GM12875 (cell line): ENCODE measurements at regions not wholly inside any gene's neighbourhood (a gene's known extent, or its start where the extent isn't known, plus 50 kb on each side); places are given as distances from the start of the nearest gene placed in this dataset.
"Not testable (repeated sequence)": the region's sequence is repeated elsewhere in the genome, so short reads cannot be mapped to it uniquely, and the experiment has no call there.

Experiments used
- H3K4me3 ChIP-seq: one replicate; pipeline ENCODE4 v1.5.1; 2011; ENCODE audit warnings: low read depth, low read length, control low read depth
- CTCF ChIP-seq: IDR thresholded peaks from 2 replicates; pipeline ENCODE4 v1.5.1; 2011; ENCODE audit warnings: low read depth, mild to moderate bottlenecking, control low read depth, inconsistent platforms, low read length, moderate library complexity, borderline replicate concordance; ENCODE audit not compliant: insufficient read depth

DNA sequence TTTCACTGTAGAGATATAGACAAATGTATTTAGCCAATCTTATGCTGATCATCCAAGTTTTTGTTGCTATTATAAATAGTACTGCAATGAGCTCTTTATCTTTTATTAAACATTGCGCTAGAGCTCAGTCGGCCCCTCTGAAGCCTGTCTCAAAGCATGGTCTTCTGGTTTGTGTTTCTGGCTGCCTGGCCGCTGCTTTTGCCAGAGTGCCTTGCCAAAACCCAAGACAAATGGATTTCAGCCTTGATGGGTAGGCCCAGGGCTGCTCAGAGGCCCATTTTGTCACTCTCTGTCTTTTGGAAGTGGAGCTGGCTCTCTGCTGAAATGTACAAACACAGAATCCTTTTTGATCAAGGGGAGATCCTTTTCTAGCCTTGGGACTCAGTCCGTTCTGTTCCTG, 102.9 kb upstream of the KCNG1 start:
- no peak overlapping the region for H3K4me3 ChIP-seq
- TF ChIP-seq CTCF = no peak

GRCh38 chr20:51125105-51125504, 102.2 kb upstream of the KCNG1 start:
- no peak overlapping the region for H3K4me3 ChIP-seq
- no peak for TF ChIP-seq CTCF

GRCh38 chr20:51123887-51124286, 101.0 kb upstream of the KCNG1 start:
- H3K4me3 ChIP-seq = not testable (repeated sequence)

DNA sequence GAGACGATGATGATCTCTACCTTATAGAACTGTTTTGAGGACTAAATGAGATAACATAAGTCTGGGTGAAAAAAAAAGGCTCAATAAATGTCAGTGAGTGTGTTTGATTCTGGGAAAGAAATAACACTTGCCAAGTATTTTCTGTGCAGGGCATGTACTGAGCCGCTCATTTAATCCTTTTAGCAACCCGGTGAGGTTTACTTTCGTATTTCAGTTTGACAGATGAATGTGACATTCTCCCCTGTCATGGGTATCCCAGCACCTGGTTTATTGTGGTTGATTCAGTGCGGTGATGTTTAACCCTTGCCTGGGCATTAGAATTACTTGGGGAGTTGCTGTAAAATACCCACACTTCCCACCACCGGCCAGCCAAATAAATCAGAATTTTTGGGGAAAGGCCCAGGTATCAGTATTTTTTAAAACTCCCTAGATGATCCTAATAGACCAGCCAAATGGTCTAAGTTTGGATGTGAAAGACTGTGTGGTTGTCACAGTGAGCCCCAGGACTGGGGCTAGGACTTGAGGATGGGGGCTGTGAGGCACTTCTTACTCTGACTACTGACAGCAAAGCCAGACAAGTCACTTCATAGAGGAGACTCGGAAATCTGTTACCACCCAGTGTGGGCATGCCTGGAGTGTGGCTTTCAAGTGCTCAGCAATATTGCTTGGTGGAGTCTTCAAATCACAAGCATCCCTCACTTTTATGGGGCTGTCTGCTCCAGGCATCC, 100.2 kb upstream of the KCNG1 start:
- TF ChIP-seq CTCF = no peak
- no peak overlapping the region for H3K4me3 ChIP-seq

DNA sequence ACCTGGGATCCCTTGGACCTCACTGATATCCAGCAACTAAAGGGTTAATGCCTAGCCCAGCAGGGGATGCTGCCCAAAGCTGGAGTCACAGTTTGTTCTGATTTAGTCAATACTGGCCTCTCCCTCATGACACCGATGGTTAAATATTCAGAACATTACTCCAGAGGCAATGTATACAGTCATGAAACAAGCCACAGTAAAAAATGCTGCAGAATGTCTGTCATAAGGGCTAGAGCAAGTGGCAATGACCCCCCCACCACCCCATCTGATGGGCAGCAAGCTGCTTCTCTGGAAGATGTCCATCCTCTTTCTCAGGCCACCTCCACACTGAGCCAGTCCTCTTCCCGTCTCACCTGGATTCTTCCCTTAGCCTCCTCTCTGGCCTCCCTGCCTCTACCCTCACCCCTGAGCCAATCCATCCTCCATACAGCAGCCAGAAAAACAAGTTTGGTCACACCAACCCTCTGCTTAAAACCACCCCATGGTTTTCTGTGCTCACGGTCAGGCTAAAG, 99.0 kb upstream of the KCNG1 start:
- no peak for TF ChIP-seq CTCF
- no peak overlapping the region for H3K4me3 ChIP-seq

- no peak overlapping the region for H3K4me3 ChIP-seq
- TF ChIP-seq CTCF = no peak
These were observed 98.4 kb upstream of the KCNG1 start for GRCh38 chr20:51121272-51121671.

- H3K4me3 ChIP-seq = no peak overlapping the region
- no peak for TF ChIP-seq CTCF
These were observed 98.0 kb upstream of the KCNG1 start for GRCh38 chr20:51120868-51121267.
